ENCODE measurements at regions not wholly inside any gene's neighbourhood (a gene's known extent, or its start where the extent isn't known, plus 50 kb on each side); places are given as distances from the start of the nearest gene placed in this dataset.

GRCh38 chr2:200170221-200170620 lies 136.3 kb upstream of the SPATS2L start:
- peaks cover 5% of the 10 kb centered on the region for H3K9me3 ChIP-seq (replicated peaks; ENCODE audit: control insufficient read depth, low read depth, low read length)
- H3K27me3 ChIP-seq (ENCODE audit: control insufficient read depth, insufficient read depth, low read length), result no peaks in the 10 kb centered on the region
- no peaks in the 10 kb centered on the region for H3K36me3 ChIP-seq (ENCODE audit: control insufficient read depth, insufficient read depth, low read length)
- H3K4me1 ChIP-seq (ENCODE audit: control insufficient read depth, insufficient read depth, low read length), result peaks cover 2% of the 10 kb centered on the region
- H3K4me3 ChIP-seq (ENCODE audit: low read length), result no peak overlapping the region
- H3K27ac ChIP-seq (ENCODE audit: low read length), result no peak overlapping the region
- DNase-seq, result peak; percentile 73
- WGBS (ENCODE audit: insufficient coverage), result no CpG with 5 or more reads among the region's 2 CpGs

GRCh38 chr2:200171731-200172482 lies 134.6 kb upstream of the SPATS2L start:
- Histone ChIP-seq H3K36me3 (ENCODE audit: control insufficient read depth, insufficient read depth, low read length) (no peaks in the 10 kb centered on the region), H3K9me3 (replicated peaks; ENCODE audit: control insufficient read depth, low read depth, low read length) (no peaks in the 10 kb centered on the region), H3K4me3 (ENCODE audit: low read length) (no peak overlapping the region), H3K27me3 (ENCODE audit: control insufficient read depth, insufficient read depth, low read length) (no peaks in the 10 kb centered on the region), H3K4me1 (ENCODE audit: control insufficient read depth, insufficient read depth, low read length) (peaks cover 2% of the 10 kb centered on the region), H3K27ac (ENCODE audit: low read length) (peak overlapping the region; percentile 44)
- peak; percentile 53 for DNase-seq
- WGBS (ENCODE audit: insufficient coverage), result 71% methylated on average over 1 of the region's 4 CpGs

GRCh38 chr2:200172521-200172920 lies 134.0 kb upstream of the SPATS2L start:
- Histone ChIP-seq H3K4me1 (ENCODE audit: control insufficient read depth, insufficient read depth, low read length) (peaks cover 7% of the 10 kb centered on the region), H3K4me3 (ENCODE audit: low read length) (no peak overlapping the region), H3K36me3 (ENCODE audit: control insufficient read depth, insufficient read depth, low read length) (no peaks in the 10 kb centered on the region), H3K27me3 (ENCODE audit: control insufficient read depth, insufficient read depth, low read length) (no peaks in the 10 kb centered on the region), H3K9me3 (replicated peaks; ENCODE audit: control insufficient read depth, low read depth, low read length) (no peaks in the 10 kb centered on the region), H3K27ac (ENCODE audit: low read length) (peak overlapping the region; percentile 79)
- DNase-seq, result no peak
- no CpG with 5 or more reads among the region's 1 CpG for WGBS (ENCODE audit: insufficient coverage)

- H3K27me3 ChIP-seq (ENCODE audit: control insufficient read depth, insufficient read depth, low read length), result no peaks in the 10 kb centered on the region
- 20% methylated on average over 1 of the region's 9 CpGs for WGBS (ENCODE audit: insufficient coverage)
- no peaks in the 10 kb centered on the region for H3K36me3 ChIP-seq (ENCODE audit: control insufficient read depth, insufficient read depth, low read length)
- peak; percentile 93 for DNase-seq
- H3K4me3 ChIP-seq (ENCODE audit: low read length), result no peak overlapping the region
- H3K27ac ChIP-seq (ENCODE audit: low read length), result peak overlapping the region; percentile 79
- no peaks in the 10 kb centered on the region for H3K9me3 ChIP-seq (replicated peaks; ENCODE audit: control insufficient read depth, low read depth, low read length)
- H3K4me1 ChIP-seq (ENCODE audit: control insufficient read depth, insufficient read depth, low read length), result peaks cover 11% of the 10 kb centered on the region
These were observed 133.4 kb upstream of the SPATS2L start for GRCh38 chr2:200172944-200173581.

- H3K27ac ChIP-seq (ENCODE audit: low read length), result peak overlapping the region; percentile 49
- no peaks in the 10 kb centered on the region for H3K27me3 ChIP-seq (ENCODE audit: control insufficient read depth, insufficient read depth, low read length)
- H3K4me3 ChIP-seq (ENCODE audit: low read length), result no peak overlapping the region
- no CpG with 5 or more reads among the region's 3 CpGs for WGBS (ENCODE audit: insufficient coverage)
- H3K9me3 ChIP-seq (replicated peaks; ENCODE audit: control insufficient read depth, low read depth, low read length), result no peaks in the 10 kb centered on the region
- H3K36me3 ChIP-seq (ENCODE audit: control insufficient read depth, insufficient read depth, low read length), result no peaks in the 10 kb centered on the region
- peaks cover 17% of the 10 kb centered on the region for H3K4me1 ChIP-seq (ENCODE audit: control insufficient read depth, insufficient read depth, low read length)
- DNase-seq, result no peak
These were observed 132.8 kb upstream of the SPATS2L start for GRCh38 chr2:200173691-200174090.

GRCh38 chr2:200174433-200175216 lies 131.9 kb upstream of the SPATS2L start:
- Histone ChIP-seq H3K4me3 (ENCODE audit: low read length) (no peak overlapping the region), H3K9me3 (replicated peaks; ENCODE audit: control insufficient read depth, low read depth, low read length) (no peaks in the 10 kb centered on the region), H3K36me3 (ENCODE audit: control insufficient read depth, insufficient read depth, low read length) (no peaks in the 10 kb centered on the region), H3K27me3 (ENCODE audit: control insufficient read depth, insufficient read depth, low read length) (no peaks in the 10 kb centered on the region), H3K27ac (ENCODE audit: low read length) (no peak overlapping the region), H3K4me1 (ENCODE audit: control insufficient read depth, insufficient read depth, low read length) (peaks cover 24% of the 10 kb centered on the region)
- 97% methylated on average over 45 of the region's 55 CpGs for WGBS (ENCODE audit: insufficient coverage)
- DNase-seq, result no peak

GRCh38 chr2:200177971-200178911 lies 128.3 kb upstream of the SPATS2L start:
- peak overlapping the region; percentile 80 for H3K27ac ChIP-seq (ENCODE audit: low read length)
- peaks cover 2% of the 10 kb centered on the region for H3K27me3 ChIP-seq (ENCODE audit: control insufficient read depth, insufficient read depth, low read length)
- WGBS (ENCODE audit: insufficient coverage), result 18% methylated on average over 1 of the region's 4 CpGs
- H3K36me3 ChIP-seq (ENCODE audit: control insufficient read depth, insufficient read depth, low read length), result no peaks in the 10 kb centered on the region
- H3K9me3 ChIP-seq (replicated peaks; ENCODE audit: control insufficient read depth, low read depth, low read length), result no peaks in the 10 kb centered on the region
- peaks cover 42% of the 10 kb centered on the region for H3K4me1 ChIP-seq (ENCODE audit: control insufficient read depth, insufficient read depth, low read length)
- DNase-seq, result peak; percentile 95
- H3K4me3 ChIP-seq (ENCODE audit: low read length), result no peak overlapping the region

- no peaks in the 10 kb centered on the region for H3K36me3 ChIP-seq (ENCODE audit: control insufficient read depth, insufficient read depth, low read length)
- peaks cover 2% of the 10 kb centered on the region for H3K27me3 ChIP-seq (ENCODE audit: control insufficient read depth, insufficient read depth, low read length)
- no peaks in the 10 kb centered on the region for H3K9me3 ChIP-seq (replicated peaks; ENCODE audit: control insufficient read depth, low read depth, low read length)
- 27% methylated on average over 2 of the region's 6 CpGs for WGBS (ENCODE audit: insufficient coverage)
- peak overlapping the region; percentile 80 for H3K27ac ChIP-seq (ENCODE audit: low read length)
- peaks cover 42% of the 10 kb centered on the region for H3K4me1 ChIP-seq (ENCODE audit: control insufficient read depth, insufficient read depth, low read length)
- no peak overlapping the region for H3K4me3 ChIP-seq (ENCODE audit: low read length)
- DNase-seq, result peak; percentile 83
These were observed 127.3 kb upstream of the SPATS2L start for GRCh38 chr2:200179151-200179550.

- Histone ChIP-seq H3K9me3 (replicated peaks; ENCODE audit: control insufficient read depth, low read depth, low read length) (no peaks in the 10 kb centered on the region), H3K27me3 (ENCODE audit: control insufficient read depth, insufficient read depth, low read length) (peaks cover 2% of the 10 kb centered on the region), H3K4me1 (ENCODE audit: control insufficient read depth, insufficient read depth, low read length) (peaks cover 49% of the 10 kb centered on the region), H3K36me3 (ENCODE audit: control insufficient read depth, insufficient read depth, low read length) (no peaks in the 10 kb centered on the region), H3K27ac (ENCODE audit: low read length) (peak overlapping the region; percentile 60), H3K4me3 (ENCODE audit: low read length) (no peak overlapping the region)
- 74% methylated on average over 3 of the region's 3 CpGs for WGBS (ENCODE audit: insufficient coverage)
- no peak for DNase-seq
These were observed 125.5 kb upstream of the SPATS2L start for GRCh38 chr2:200180943-200181342.

Measured in muscle of leg (tissue), 3 donors.